ENCODE measurements at regions not wholly inside any gene's neighbourhood (a gene's known extent, or its start where the extent isn't known, plus 50 kb on each side); places are given as distances from the start of the nearest gene placed in this dataset.

- no peak for DNase-seq
These were observed 536.5 kb upstream of the CDH11 start for GRCh38 chr16:65658349-65658748.

- no peak for DNase-seq
These were observed 535.7 kb upstream of the CDH11 start for GRCh38 chr16:65657556-65657955.

- DNase-seq = no peak
These were observed 535.2 kb upstream of the CDH11 start for GRCh38 chr16:65657071-65657494.

GRCh38 chr16:65655802-65656201, 533.9 kb upstream of the CDH11 start:
- no peak for DNase-seq

- DNase-seq = no peak
These were observed 526.2 kb upstream of the CDH11 start for GRCh38 chr16:65648101-65648500.

GRCh38 chr16:65644821-65645220, 523.0 kb upstream of the CDH11 start:
- DNase-seq = no peak

GRCh38 chr16:65641762-65642289, 520.0 kb upstream of the CDH11 start:
- no peak for DNase-seq

GRCh38 chr16:65641049-65641761, 519.3 kb upstream of the CDH11 start:
- no peak for DNase-seq

- DNase-seq = no peak
These were observed 513.0 kb upstream of the CDH11 start for GRCh38 chr16:65634833-65635232.

- no peak for DNase-seq
These were observed 512.4 kb upstream of the CDH11 start for GRCh38 chr16:65634291-65634690.

GRCh38 chr16:65624666-65625065, 502.8 kb upstream of the CDH11 start:
- DNase-seq = no peak

GRCh38 chr16:65624229-65624628, 502.4 kb upstream of the CDH11 start:
- DNase-seq = no peak

GRCh38 chr16:65622871-65623270, 501.0 kb upstream of the CDH11 start:
- no peak for DNase-seq

- DNase-seq = no peak
These were observed 500.3 kb upstream of the CDH11 start for GRCh38 chr16:65622151-65622550.

GRCh38 chr16:65621640-65622039, 499.8 kb upstream of the CDH11 start:
- no peak for DNase-seq

GRCh38 chr16:65619606-65620005, 497.7 kb upstream of the CDH11 start:
- DNase-seq = no peak

- DNase-seq = no peak
These were observed 497.1 kb upstream of the CDH11 start for GRCh38 chr16:65618931-65619330.

GRCh38 chr16:65618333-65618732, 496.5 kb upstream of the CDH11 start:
- no peak for DNase-seq

GRCh38 chr16:65617421-65617820, 495.6 kb upstream of the CDH11 start:
- no peak for DNase-seq

- no peak for DNase-seq
These were observed 486.6 kb upstream of the CDH11 start for GRCh38 chr16:65608455-65608854.

GRCh38 chr16:65604771-65605170, 482.9 kb upstream of the CDH11 start:
- DNase-seq = no peak

GRCh38 chr16:65601781-65602180, 479.9 kb upstream of the CDH11 start:
- DNase-seq = no peak

GRCh38 chr16:65600629-65601028, 478.8 kb upstream of the CDH11 start:
- DNase-seq = no peak

- no peak for DNase-seq
These were observed 478.2 kb upstream of the CDH11 start for GRCh38 chr16:65600046-65600445.

- no peak for DNase-seq
These were observed 476.8 kb upstream of the CDH11 start for GRCh38 chr16:65598621-65599020.
